T47D (cell line): ENCODE measurements at regions not wholly inside any gene's neighbourhood (a gene's known extent, or its start where the extent isn't known, plus 50 kb on each side); places are given as distances from the start of the nearest gene placed in this dataset.
A peak's percentile ranks its signal among the peaks of the same experiment; 100 is the strongest.

Source experiments
- DNase-seq, 2 experiments: peaks; one replicate each; pipeline versions ENCODE4 v3.0.0 to v3.0.0-alpha.2; 2011 to 2012; ENCODE audit warnings: low read depth in 1 of 2, low spot score in 1 of 2
- JUND ChIP-seq: IDR thresholded peaks from 2 replicates; pipeline ENCODE4 v1.6.1; 2012; ENCODE audit warnings: low read depth
- in situ Hi-C: cut with HindIII; loops from 2 replicates; pipeline ENCODE4 v1.10.0; 2016; ENCODE audit warnings: low sequenced_read_pairs, low pct_unique_long_range_greater_than_20kb

- DNase-seq = no peak
- TF ChIP-seq JUND = no peak
- in situ Hi-C loops = no loop called here
These were observed 273.7 kb downstream of the PTTG2 start for GRCh38 chr4:38233727-38234480.

DNA sequence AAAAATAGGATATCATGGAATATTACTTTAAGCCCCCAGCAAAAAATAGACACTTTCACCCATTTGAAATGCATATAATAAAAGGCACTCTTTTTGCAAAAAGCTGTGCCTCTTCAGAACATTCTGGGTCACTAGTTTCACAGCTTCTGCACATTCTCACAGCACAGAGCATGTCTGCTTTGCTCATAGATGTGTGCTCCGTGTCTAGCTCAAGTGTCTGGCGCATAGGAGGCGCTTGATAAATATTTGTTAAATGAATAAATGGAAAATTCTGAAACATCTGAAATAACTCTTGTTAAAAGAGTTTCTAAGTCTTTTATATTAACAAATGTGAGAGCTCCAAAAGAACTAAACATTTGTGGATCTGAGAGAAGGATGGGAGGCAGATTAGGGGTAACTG lies 275.2 kb downstream of the PTTG2 start:
- TF ChIP-seq JUND = no peak
- DNase-seq = no peak
- in situ Hi-C loops = no loop called here

DNA sequence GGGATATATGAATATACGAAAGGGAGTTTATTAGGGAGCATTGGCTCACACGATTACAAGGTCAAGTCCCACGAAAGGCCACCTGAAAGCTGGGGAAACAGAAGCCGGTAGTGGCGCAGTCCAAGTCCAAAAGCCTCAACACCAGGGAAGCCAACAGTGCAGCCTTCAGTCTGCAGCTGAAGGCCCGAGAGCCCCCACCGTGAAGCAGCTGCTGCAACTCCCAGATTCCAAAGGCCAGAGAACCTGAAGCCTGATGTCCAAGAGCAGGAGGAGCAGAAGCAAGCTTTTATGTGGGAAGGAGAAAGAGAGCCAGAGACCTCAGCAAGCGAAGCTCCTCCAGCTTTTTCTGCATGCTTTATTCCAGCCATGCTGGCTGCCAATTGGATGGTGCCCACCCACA lies 275.8 kb downstream of the PTTG2 start:
- no peak for DNase-seq
- no peak for TF ChIP-seq JUND
- in situ Hi-C loops = no loop called here

DNA sequence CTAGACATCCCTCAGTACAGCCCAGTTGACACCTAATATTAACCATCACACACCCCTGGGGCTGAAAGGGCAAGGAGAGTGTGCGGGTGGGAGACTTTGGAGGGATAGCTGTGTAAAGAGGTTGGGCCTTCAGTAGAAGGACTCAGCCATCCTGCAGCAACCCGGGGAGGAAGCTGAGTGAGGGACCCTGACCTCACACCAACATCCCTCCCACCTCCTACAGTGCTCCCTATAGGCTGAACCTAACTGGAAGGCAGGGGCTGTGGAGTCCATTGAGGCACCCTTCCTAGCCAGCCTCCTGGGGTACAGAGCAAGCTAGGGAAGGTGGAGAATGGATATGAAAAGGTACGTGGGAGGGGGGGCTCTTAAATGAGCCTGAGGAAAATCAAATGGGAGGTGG lies 276.3 kb downstream of the PTTG2 start:
- in situ Hi-C loops = no loop called here
- no peak for DNase-seq
- no peak for TF ChIP-seq JUND

DNA sequence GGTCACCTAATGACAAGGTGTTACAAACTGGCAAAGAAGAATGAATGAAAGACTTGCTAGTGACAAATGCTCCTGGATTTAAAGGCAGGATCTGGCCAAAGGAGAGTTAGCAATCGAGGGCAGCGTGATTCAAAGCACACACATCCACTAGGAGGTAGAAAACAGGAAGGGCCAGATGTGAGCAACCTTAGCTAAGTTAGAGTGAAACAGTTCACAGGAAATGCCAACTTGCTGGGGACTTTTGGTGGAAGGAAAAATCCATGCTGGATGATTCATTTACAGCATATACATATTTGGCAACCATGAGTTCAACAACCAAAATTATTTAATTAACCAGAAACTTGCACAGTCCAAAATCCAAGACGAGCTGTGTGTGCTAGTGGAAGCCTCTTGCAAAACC lies 276.9 kb downstream of the PTTG2 start:
- DNase-seq = no peak
- in situ Hi-C loops = no loop called here
- TF ChIP-seq JUND = no peak

DNA sequence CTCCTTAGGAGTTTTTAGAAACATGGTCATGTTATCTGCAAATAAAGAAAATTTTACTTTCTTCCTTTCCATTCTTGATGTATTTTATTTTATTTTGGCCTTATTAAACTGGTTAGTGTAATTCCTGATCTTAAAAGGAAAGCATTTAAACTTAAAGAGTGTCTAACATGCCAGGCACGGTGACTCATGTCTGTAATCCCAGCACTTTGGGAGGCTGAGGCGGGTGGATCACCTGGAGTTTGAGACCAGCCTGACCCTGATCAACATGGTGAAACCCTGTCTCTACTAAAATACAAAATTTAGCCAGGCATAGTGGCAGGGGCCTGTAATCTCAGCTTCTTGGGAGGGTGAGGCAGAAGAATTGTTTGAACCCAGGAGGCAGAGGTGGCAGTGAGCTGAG lies 281.3 kb downstream of the PTTG2 start:
- DNase-seq = no peak
- in situ Hi-C loops = no loop called here

DNA sequence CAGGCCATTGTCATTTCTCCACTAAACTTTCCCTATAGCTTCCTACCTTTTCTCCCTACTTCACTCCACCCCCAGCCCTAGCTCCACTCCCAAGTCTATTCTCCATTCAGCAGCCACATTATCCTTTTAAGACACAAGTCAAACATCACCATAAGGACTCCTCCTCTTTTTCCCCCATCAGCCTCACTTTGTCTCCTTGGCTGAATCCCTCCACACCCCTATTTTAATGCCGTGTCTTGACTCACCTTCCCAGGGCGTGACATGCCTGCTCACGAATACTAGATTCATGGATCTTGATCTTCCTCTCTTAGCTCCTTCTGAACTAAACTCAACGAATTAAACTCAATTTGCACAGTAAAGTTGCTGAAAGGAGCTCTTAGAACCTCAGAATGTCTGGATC lies 281.9 kb downstream of the PTTG2 start:
- TF ChIP-seq JUND = no peak
- in situ Hi-C loops = no loop called here
- DNase-seq = no peak

More for the DNA sequence above, 281.3 kb downstream of the PTTG2 start:
- no peak for TF ChIP-seq JUND

DNA sequence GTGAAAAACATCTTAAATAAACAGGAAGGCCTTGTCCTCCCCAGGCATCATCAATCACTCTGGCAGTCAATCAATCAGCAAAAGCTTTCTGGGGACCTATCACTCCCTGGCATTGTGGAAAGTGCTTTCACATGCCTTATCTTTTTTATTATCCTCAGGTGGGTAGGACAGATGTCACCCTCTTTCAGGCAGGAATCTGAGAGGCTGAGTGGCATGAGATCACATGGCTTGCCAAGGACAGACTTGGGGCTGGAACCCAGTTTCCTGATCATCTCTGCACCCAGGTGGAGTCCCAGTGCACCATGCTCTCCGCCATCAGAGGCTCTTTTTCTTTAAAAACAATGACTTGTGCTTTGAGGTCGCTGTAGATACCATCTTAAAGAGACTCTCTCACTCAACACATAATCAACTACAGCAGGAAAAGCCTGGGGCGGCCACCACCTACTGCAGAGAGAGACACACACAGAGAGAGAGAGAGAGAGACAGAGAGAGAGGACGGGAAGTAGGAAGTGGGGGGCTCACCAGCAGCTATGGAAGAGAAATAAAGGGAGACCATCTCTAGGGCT lies 282.7 kb downstream of the PTTG2 start:
- TF ChIP-seq JUND = no peak
- peak in 1 of 2 experiments; percentile 18 for DNase-seq
- in situ Hi-C loops = no loop called here

DNA sequence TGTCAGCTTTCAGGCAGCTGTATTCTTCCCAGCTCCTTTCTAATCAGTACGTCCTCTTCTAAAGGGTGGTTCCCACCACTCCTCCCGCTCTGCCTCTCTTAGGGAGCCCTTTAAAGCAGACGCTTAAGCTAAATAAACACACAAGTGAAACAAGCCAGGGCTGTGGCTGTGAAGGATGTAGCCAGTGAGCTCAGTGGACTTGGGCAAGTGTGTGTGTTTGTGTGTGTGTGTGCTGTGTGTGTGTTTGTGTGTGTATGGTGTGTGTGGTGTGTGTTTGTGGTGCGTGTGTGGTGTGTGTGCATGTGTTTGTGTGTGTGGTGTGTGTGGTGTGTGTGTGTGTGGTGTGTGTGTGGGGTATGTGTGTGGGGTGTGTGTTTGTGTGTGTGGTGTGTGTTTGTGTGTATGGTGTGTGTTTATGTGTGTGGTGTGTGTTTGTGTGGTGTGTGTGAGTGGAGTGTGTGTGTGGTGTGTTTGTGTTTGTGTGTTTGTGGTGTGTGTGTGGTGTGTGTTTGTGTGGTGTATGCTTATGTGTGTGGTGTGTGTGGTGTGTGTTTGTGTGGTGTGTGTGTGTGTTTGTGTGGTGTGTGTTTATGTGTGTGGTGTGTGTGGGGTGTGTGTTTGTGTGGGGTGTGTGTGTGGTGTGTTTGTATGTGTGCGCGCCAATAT lies 283.3 kb downstream of the PTTG2 start:
- TF ChIP-seq JUND = no peak
- in situ Hi-C loops = no loop called here
- peak in 1 of 2 experiments; percentile 20 for DNase-seq

- TF ChIP-seq JUND = no peak
- in situ Hi-C loops = no loop called here
These were observed 294.6 kb downstream of the PTTG2 start for GRCh38 chr4:38254825-38255224.

DNA sequence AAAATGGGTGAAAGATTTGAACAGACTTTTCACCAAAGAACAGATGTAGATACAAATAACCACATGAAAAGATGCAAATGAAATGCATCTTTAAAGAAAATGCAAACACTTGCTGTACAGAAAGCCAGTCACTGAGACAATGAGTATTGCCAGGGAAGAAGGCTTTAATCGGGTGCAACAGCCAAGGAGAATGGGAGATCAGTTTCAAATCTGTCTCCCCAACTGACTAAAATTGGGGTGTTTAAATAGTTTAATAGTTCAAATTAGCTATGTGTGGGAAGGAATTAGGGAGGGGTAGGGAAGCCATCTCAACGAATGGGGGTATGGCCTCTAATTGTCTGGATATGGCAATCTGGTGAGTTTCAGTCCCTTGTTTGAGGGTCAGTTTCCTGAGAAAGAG lies 295.4 kb downstream of the PTTG2 start:
- no peak for DNase-seq
- TF ChIP-seq JUND = no peak
- in situ Hi-C loops = no loop called here

More at GRCh38 chr4:38254825-38255224, 294.6 kb downstream of the PTTG2 start:
- no peak for DNase-seq

- no peak for TF ChIP-seq JUND
- DNase-seq = no peak
- in situ Hi-C loops = no loop called here
These were observed 306.4 kb downstream of the PTTG2 start for GRCh38 chr4:38266616-38267015.

DNA sequence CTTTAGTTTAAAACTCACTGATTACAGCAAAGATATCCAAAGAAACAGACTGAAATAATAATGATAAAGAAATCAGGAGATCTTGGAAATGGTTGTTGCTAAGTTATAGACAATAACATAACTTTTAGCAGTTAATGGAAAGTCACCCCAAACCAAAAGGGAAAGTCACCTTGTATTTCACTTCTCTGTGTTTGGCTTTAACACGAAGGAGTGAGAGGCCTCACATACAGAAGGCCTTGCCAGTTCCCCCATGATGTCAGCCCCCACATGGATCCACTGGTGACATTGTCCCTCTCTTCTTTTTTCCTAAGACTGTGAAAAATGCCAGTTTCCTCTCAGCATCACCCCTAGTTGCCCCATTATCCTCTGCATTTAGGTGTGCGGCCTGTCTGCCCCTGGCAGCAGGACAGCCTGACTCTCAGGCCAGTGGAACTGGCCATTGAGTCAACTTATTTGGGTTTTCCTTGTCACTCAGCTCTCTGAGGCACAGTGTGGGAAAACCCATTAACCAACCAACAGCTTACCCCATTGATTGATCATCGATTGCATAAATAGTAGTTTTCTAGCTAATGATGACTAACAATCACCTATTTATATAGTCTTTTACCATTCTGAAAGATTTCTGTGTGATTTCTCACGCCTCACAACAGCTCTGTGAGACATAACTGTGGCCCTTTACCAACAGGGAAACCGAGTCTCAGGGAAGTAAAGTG lies 308.1 kb downstream of the PTTG2 start:
- in situ Hi-C loops = no loop called here
- no peak for DNase-seq

More for the DNA sequence above, 308.1 kb downstream of the PTTG2 start:
- TF ChIP-seq JUND = no peak
